Esophagus muscularis mucosa (tissue), 4 donors: ENCODE measurements at regions not wholly inside any gene's neighbourhood (a gene's known extent, or its start where the extent isn't known, plus 50 kb on each side); places are given as distances from the start of the nearest gene placed in this dataset.

Experiments
- DNase-seq: peaks from one replicate; pipeline ENCODE4 v3.0.0-alpha.2; 2017; ENCODE audit errors: extremely low spot score
- H3K27ac ChIP-seq, 4 donors: fragments of 200-600 bp; sonication (generic); replicated peaks in 1 of 4; 1 replicate in 3 of 4; 2 replicates in 1 of 4; pipeline ENCODE4 v1.5.1; 2016 to 2019; ENCODE audit warnings: mild to moderate bottlenecking in 1 of 4
- H3K27me3 ChIP-seq, 4 donors: fragments of 200-600 bp; sonication (generic); one replicate each; pipeline versions ENCODE4 v1.5.1 to v1.6.0; 2016 to 2019
- H3K36me3 ChIP-seq, 4 donors: fragments of 200-600 bp; sonication (generic); one replicate each; pipeline ENCODE4 v1.5.1; 2016 to 2019
- H3K4me1 ChIP-seq, 4 donors: fragments of 200-600 bp; sonication (generic); one replicate each; pipeline ENCODE4 v1.5.1; 2016 to 2019
- H3K4me3 ChIP-seq, 4 donors: fragments of 200-600 bp; sonication (generic); 1 replicate in 2 of 4; 2 replicates in 2 of 4; pipeline ENCODE4 v1.5.1; 2016 to 2019; ENCODE audit warnings: mild to moderate bottlenecking in 4 of 4, moderate library complexity in 1 of 4
- H3K9me3 ChIP-seq, 4 donors: fragments of 200-600 bp; sonication (generic); 1 replicate in 3 of 4; 2 replicates in 1 of 4; pipeline ENCODE4 v1.5.1; 2016 to 2019
- CTCF ChIP-seq, 3 experiments: fragments of 200-600 bp in 2 of 3; fragments of 450-650 bp in 1 of 3; sonication (generic) in 2 of 3; IDR thresholded peaks; one replicate each; pipeline ENCODE4 v1.5.1; 2017 to 2019; ENCODE audit warnings: antibody characterized with exemption in 3 of 3, mild to moderate bottlenecking in 2 of 3, moderate library complexity in 1 of 3
- EP300 ChIP-seq: sonication (generic); formaldehyde crosslinking; IDR thresholded peaks from one replicate; pipeline ENCODE4 v1.6.1; 2017; ENCODE audit warnings: antibody characterized with exemption
- POLR2A ChIP-seq: fragments of 450-650 bp; IDR thresholded peaks from one replicate; pipeline ENCODE4 v1.6.1; 2017; ENCODE audit warnings: antibody characterized with exemption, moderate library complexity, mild to moderate bottlenecking, low read depth
- POLR2AphosphoS5 ChIP-seq, 2 donors: sonication (generic); formaldehyde crosslinking; IDR thresholded peaks; one replicate each; pipeline ENCODE4 v1.6.1; 2017; ENCODE audit warnings: antibody characterized with exemption in 2 of 2
- WGBS: methylation state at CpG from one replicate; pipeline ENCODE4 v1.1.5; 2018; 5-methylcytosine and 5-hydroxymethylcytosine counted together
- intact Hi-C: fragments of 100-400 bp; cut with DNase I; formaldehyde crosslinking; loops from one replicate; pipeline ENCODE4 v1.15.1; 2023

- H3K36me3 ChIP-seq = no peaks in the 10 kb centered on the region
- intact Hi-C loops = no loop called here
- no peak for DNase-seq
- no peak overlapping the region for H3K27ac ChIP-seq
- TF ChIP-seq EP300 (no peak), POLR2A (no peak), CTCF (IDR thresholded peaks at IDR 0.05) (no peak), POLR2AphosphoS5 (IDR thresholded peaks at IDR 0.05) (no peak)
- H3K9me3 ChIP-seq = no peaks in the 10 kb centered on the region
- H3K27me3 ChIP-seq = no peaks in the 10 kb centered on the region
- no peak overlapping the region for H3K4me3 ChIP-seq
- no peaks in the 10 kb centered on the region for H3K4me1 ChIP-seq
Measured at GRCh38 chr14:40402957-40403356, 970.7 kb upstream of the FBXO33 start.

- intact Hi-C loops = no loop called here
- H3K27me3 ChIP-seq = no peaks in the 10 kb centered on the region
- 65% methylated on average over 2 of the region's 2 CpGs for WGBS
- H3K27ac ChIP-seq = no peak overlapping the region
- TF ChIP-seq EP300 (no peak), POLR2A (no peak), CTCF (IDR thresholded peaks at IDR 0.05) (no peak), POLR2AphosphoS5 (IDR thresholded peaks at IDR 0.05) (no peak)
- no peaks in the 10 kb centered on the region for H3K9me3 ChIP-seq
- H3K4me3 ChIP-seq = no peak overlapping the region
- H3K4me1 ChIP-seq = no peaks in the 10 kb centered on the region
- no peak for DNase-seq
- no peaks in the 10 kb centered on the region for H3K36me3 ChIP-seq
Measured at GRCh38 chr14:40398981-40399380, 966.7 kb upstream of the FBXO33 start.

- intact Hi-C loops = no loop called here
- 67% methylated on average over 3 of the region's 3 CpGs for WGBS
Measured at GRCh38 chr14:40394634-40395340, 962.6 kb upstream of the FBXO33 start.

GRCh38 chr14:40393143-40393542 is 960.9 kb upstream of the FBXO33 start:
- H3K36me3 ChIP-seq = no peaks in the 10 kb centered on the region

More at GRCh38 chr14:40394634-40395340, 962.6 kb upstream of the FBXO33 start:
- Histone ChIP-seq H3K4me3 (no peak overlapping the region), H3K27ac (no peak overlapping the region), H3K9me3 (no peaks in the 10 kb centered on the region), H3K27me3 (no peaks in the 10 kb centered on the region), H3K36me3 (no peaks in the 10 kb centered on the region), H3K4me1 (no peaks in the 10 kb centered on the region)
- DNase-seq = no peak
- no peak for TF ChIP-seq EP300
- TF ChIP-seq CTCF (IDR thresholded peaks at IDR 0.05) = no peak
- no peak for TF ChIP-seq POLR2AphosphoS5 (IDR thresholded peaks at IDR 0.05)

More at GRCh38 chr14:40393143-40393542, 960.9 kb upstream of the FBXO33 start:
- Histone ChIP-seq H3K4me3 (no peak overlapping the region), H3K9me3 (no peaks in the 10 kb centered on the region), H3K27ac (no peak overlapping the region), H3K4me1 (no peaks in the 10 kb centered on the region), H3K27me3 (no peaks in the 10 kb centered on the region)
- DNase-seq = no peak
- intact Hi-C loops = no loop called here
- TF ChIP-seq POLR2AphosphoS5 (IDR thresholded peaks at IDR 0.05) (no peak), CTCF (IDR thresholded peaks at IDR 0.05) (no peak), POLR2A (no peak), EP300 (no peak)
